ENCODE measurements at regions not wholly inside any gene's neighbourhood (a gene's known extent, or its start where the extent isn't known, plus 50 kb on each side); places are given as distances from the start of the nearest gene placed in this dataset.

DNA sequence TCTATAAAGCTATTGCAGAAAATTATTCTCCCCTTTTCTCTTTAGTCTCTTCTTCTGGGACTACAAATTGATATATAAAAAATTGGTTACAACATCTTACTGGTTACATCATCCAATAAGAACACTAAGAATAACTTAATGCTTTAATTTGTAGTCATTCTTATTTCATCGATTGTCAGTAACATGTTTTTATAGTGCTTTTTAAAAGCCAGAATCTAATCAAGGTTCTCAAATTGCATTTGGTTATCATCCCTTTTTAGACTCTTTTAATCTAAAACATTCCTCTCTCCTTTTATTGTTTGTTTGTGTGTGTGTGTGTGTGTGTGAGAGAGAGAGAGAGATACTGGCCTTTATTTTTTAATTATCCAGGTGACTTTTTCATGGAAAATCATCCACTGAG is 377.1 kb upstream of the MEIS1 start:
- no peaks in the 10 kb centered on the region for H3K4me1 ChIP-seq (ENCODE audit: control insufficient read depth in 1 of 2, insufficient read depth in 2 of 2, low read length in 2 of 2)
- no peaks in the 10 kb centered on the region for H3K9me3 ChIP-seq (replicated peaks in 1 of 2; ENCODE audit: control insufficient read depth in 1 of 2, insufficient read depth in 1 of 2, low read length in 2 of 2)
- Mint-ChIP-seq H3K4me3 (no peak overlapping the region), H3K4me1 (no peaks in the 10 kb centered on the region), H3K27me3 (ENCODE audit: low read depth in 3 of 3) (peaks cover 0 to 1% (median 0%) of the 10 kb centered on the region in 3 donors), H3K9me3 (peaks cover 0 to 6% (median 2%) of the 10 kb centered on the region in 7 donors), H3K27ac (no peak overlapping the region), H3K36me3 (no peaks in the 10 kb centered on the region)
- no peak overlapping the region for H3K4me3 ChIP-seq (replicated peaks in 1 of 3; ENCODE audit: low read depth in 2 of 3, low read length in 3 of 3)
- WGBS (ENCODE audit: insufficient coverage) = no CpG with 5 or more reads among the region's 1 CpG
- H3K36me3 ChIP-seq (replicated peaks in 1 of 2; ENCODE audit: control insufficient read depth in 1 of 2, insufficient read depth in 2 of 2, low read length in 2 of 2) = no peaks in the 10 kb centered on the region
- H3K79me2 ChIP-seq (ENCODE audit: insufficient read depth, low read length) = no peaks in the 10 kb centered on the region
- H2AFZ ChIP-seq (ENCODE audit: insufficient read depth, low read depth, low read length, poor library complexity, severe bottlenecking) = no peak overlapping the region
- no peaks in the 10 kb centered on the region for H4K20me1 ChIP-seq (ENCODE audit: insufficient read depth, low read length)
- no peak for DNase-seq
- H3K9ac ChIP-seq (ENCODE audit: insufficient read depth, low read length, poor library complexity, severe bottlenecking) = no peak overlapping the region
- no peak for TF ChIP-seq CTCF (IDR thresholded peaks at IDR 0.05)
- no peak overlapping the region for H3K4me2 ChIP-seq (replicated peaks; ENCODE audit: extremely low read depth, low read length, poor library complexity, severe bottlenecking)
- intact Hi-C loops (cut with micrococcal nuclease) = no loop called here
- no peaks in the 10 kb centered on the region for H3K27me3 ChIP-seq (ENCODE audit: control insufficient read depth in 2 of 2, insufficient read depth in 2 of 2, low read length in 2 of 2)
- no peak overlapping the region for H3K27ac ChIP-seq (ENCODE audit: low read depth in 1 of 2, low read length in 2 of 2)

GRCh38 chr2:66050392-66050791 is 384.5 kb upstream of the MEIS1 start:
- intact Hi-C loops (cut with micrococcal nuclease) = no loop called here
- no peaks in the 10 kb centered on the region for H3K36me3 ChIP-seq (replicated peaks in 1 of 2; ENCODE audit: control insufficient read depth in 1 of 2, insufficient read depth in 2 of 2, low read length in 2 of 2)
- Mint-ChIP-seq H3K9me3 (peaks cover 0 to 4% (median 2%) of the 10 kb centered on the region in 7 donors), H3K4me3 (no peak overlapping the region), H3K27ac (no peak overlapping the region), H3K36me3 (no peaks in the 10 kb centered on the region), H3K27me3 (ENCODE audit: low read depth in 3 of 3) (peaks cover 0 to 3% (median 3%) of the 10 kb centered on the region in 3 donors), H3K4me1 (no peaks in the 10 kb centered on the region)
- H3K4me2 ChIP-seq (replicated peaks; ENCODE audit: extremely low read depth, low read length, poor library complexity, severe bottlenecking) = no peak overlapping the region
- DNase-seq = no peak
- H3K27me3 ChIP-seq (ENCODE audit: control insufficient read depth in 2 of 2, insufficient read depth in 2 of 2, low read length in 2 of 2) = no peaks in the 10 kb centered on the region
- no peak overlapping the region for H2AFZ ChIP-seq (ENCODE audit: insufficient read depth, low read depth, low read length, poor library complexity, severe bottlenecking)
- no peak overlapping the region for H3K4me3 ChIP-seq (replicated peaks in 1 of 3; ENCODE audit: low read depth in 2 of 3, low read length in 3 of 3)
- no peak for TF ChIP-seq CTCF (IDR thresholded peaks at IDR 0.05)
- 81% methylated on average over 4 of the region's 5 CpGs for WGBS (ENCODE audit: insufficient coverage)
- no peak overlapping the region for H3K9ac ChIP-seq (ENCODE audit: insufficient read depth, low read length, poor library complexity, severe bottlenecking)
- H3K79me2 ChIP-seq (ENCODE audit: insufficient read depth, low read length) = no peaks in the 10 kb centered on the region
- no peaks in the 10 kb centered on the region for H4K20me1 ChIP-seq (ENCODE audit: insufficient read depth, low read length)
- no peaks in the 10 kb centered on the region for H3K4me1 ChIP-seq (ENCODE audit: control insufficient read depth in 1 of 2, insufficient read depth in 2 of 2, low read length in 2 of 2)
- no peak overlapping the region for H3K27ac ChIP-seq (ENCODE audit: low read depth in 1 of 2, low read length in 2 of 2)
- no peaks in the 10 kb centered on the region for H3K9me3 ChIP-seq (replicated peaks in 1 of 2; ENCODE audit: control insufficient read depth in 1 of 2, insufficient read depth in 1 of 2, low read length in 2 of 2)

Measured in CD14-positive monocyte (primary cell).